NCI-H2107 (cell line): ENCODE measurements at regions not wholly inside any gene's neighbourhood (a gene's known extent, or its start where the extent isn't known, plus 50 kb on each side); places are given as distances from the start of the nearest gene placed in this dataset.

ENCODE experiments used
- DNase-seq: peaks from one replicate; lab custom pipeline; 2025; lab: John Stamatoyannopoulos, UW

- DNase-seq = no peak
Measured at GRCh38 chr12:11568155-11568761, 81.2 kb upstream of the ETV6 start.

GRCh38 chr12:11568762-11569478 is 80.6 kb upstream of the ETV6 start:
- DNase-seq = no peak

- no peak for DNase-seq
Measured at GRCh38 chr12:11569716-11570115, 79.8 kb upstream of the ETV6 start.

DNA sequence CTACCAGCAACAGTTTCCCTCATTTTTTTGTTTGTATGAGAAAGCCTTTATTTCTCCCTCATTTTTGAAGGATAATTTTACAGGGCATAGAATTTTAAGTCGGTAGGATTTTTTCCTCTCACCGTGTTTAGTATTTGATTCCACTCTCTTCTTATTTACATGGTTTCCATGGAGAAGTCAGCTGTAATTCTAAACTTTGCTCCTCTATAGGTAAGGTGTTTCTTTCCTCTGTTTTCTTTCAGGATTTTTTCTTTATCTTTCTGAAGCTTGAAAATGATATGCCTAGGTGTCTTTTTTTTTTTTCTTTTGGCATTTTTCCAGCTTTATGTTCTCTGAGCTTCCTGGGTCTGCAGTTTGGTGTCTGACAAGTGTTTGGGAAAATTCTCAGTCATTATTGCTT is 75.6 kb upstream of the ETV6 start:
- no peak for DNase-seq

DNA sequence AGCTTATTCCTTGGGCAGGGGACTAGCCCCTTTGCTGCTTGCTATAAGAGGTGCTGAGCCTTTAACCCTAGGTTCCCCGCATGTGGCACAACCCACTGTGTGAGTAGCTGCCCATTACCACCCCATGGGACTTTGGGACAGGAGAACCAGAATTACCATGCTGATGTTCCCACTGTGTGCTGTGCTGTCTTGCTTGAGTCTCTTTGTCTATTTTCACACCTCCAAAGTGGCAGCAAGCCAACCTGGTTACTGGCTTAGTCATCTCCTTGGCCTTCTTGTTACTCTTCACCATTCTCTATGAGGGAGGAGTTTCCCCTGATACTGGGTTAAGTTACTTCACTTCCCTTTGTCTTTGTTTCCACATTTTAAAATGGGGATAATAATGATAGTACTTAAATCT is 73.4 kb upstream of the ETV6 start:
- DNase-seq = no peak

DNA sequence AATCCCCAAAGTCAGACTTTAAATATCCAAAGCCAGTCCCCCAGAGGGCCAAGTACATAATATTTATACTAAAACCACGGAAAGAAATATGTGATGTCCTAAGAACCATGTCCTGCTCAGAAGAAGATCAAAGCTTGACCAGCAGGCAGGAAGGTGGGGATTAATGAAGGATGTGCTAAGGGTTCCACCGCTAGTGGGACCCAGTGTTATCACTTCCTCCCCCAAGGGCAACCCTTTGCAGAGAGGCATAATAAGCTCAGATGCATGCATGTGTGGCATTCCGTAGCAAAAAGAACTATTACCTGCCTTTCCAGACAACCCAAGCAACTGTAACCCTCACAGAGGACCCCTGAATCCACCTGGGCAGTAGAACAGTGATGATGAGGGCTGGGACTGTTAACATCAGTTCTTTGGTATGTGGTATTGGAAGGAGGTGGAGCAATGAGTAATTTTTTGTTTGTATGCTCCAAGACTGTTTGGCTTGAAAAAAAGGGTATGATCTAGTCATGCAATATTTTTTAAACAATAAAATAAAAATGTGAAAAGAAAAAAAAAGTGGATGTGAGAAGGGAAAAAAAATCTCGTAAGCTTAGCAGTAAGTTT is 71.7 kb upstream of the ETV6 start:
- DNase-seq = no peak

GRCh38 chr12:11578461-11578993 is 70.9 kb upstream of the ETV6 start:
- no peak for DNase-seq

GRCh38 chr12:11580125-11580751 is 69.2 kb upstream of the ETV6 start:
- no peak for DNase-seq

GRCh38 chr12:11581179-11581755 is 68.2 kb upstream of the ETV6 start:
- peak; percentile 45 for DNase-seq

DNA sequence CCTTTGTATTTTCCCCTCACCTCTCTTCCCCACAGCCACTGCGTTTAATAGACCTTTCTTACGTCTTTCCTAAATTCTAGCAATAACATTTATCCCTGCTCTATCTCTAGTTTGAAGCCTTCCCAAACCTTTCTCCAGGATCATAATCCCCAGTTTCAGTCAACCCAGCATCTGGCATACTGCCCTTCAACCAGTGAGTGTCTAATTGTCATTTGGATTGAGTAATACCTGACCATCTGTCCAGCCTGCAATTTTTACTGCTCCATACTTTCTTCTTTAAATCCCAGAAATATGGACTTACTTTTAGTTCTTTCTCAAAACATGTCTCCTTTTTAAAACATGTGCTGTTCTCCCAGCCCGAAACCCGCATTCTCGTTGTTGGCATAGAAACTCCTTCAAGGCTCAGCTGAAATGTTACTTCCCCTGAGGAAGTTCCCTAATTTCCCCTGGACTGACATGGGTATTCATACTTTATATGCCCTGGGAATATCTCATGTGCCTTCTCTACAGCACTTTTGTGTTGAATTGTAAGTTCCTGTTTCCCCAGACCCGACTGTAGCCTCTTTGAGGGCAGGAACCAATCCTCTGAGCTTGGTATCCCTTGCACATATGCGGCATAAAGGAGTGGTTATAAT is 65.1 kb upstream of the ETV6 start:
- DNase-seq = no peak

DNA sequence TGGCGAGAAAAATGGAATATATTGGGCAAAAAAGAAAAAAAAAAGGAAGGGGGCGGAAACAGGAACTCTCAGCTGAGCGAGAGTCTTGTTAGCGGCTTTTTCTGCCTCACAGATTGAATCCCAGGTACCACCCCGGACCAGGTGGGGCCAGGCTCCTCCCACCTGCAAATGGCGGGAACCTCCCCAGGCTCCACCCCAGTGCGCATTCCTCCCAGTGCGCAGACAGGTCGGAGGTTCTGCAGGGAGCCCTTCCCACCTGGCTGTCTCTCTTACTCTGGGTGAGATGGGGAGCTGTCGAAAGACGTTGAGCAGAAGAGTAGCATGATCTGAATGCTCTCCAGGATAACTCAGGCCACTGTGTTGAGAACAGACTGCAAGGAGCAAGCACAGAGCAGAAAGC is 57.0 kb upstream of the ETV6 start:
- DNase-seq = no peak

GRCh38 chr12:11593013-11593412 is 56.5 kb upstream of the ETV6 start:
- no peak for DNase-seq

DNA sequence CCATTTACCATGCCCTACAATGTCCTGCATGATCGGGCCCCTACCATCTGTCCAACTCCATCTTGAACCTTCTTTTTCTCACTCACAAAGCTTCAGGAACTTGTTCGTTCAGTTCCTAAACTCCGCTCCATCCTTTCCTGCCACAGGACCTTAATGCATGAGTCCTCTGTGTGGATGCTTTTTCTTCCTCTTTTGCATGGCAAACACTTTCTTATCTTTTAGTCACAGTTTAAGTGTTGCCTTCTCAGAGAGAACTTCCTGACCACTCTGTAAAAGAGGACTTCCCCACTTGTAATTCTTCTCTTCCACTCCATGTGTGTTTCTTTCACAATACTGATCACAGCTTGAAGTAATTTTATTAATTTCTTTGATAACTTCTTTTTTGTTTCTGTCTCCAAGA is 54.4 kb upstream of the ETV6 start:
- DNase-seq = no peak

GRCh38 chr12:11596141-11596540 is 53.3 kb upstream of the ETV6 start:
- DNase-seq = no peak

- DNase-seq = no peak
Measured at GRCh38 chr12:11598900-11599299, 50.6 kb upstream of the ETV6 start.
